ENCODE measurements at regions not wholly inside any gene's neighbourhood (a gene's known extent, or its start where the extent isn't known, plus 50 kb on each side); places are given as distances from the start of the nearest gene placed in this dataset.

GRCh38 chr2:67616749-67617148 lies 219.6 kb downstream of the ETAA1 start (continued):
- no peak for TF ChIP-seq NFXL1 (IDR thresholded peaks at IDR 0.05; ENCODE audit: borderline replicate concordance)
- TF ChIP-seq DPF2 (IDR thresholded peaks at IDR 0.05): no peak; the same call in 1 of the 2 replicates
- TF ChIP-seq IKZF1 (conservative IDR thresholded peaks at IDR 0.05): peak; percentile 48; the same call in 1 of the 2 replicates
- TF ChIP-seq YBX1 (IDR thresholded peaks at IDR 0.05): no peak
- TF ChIP-seq SREBF2 (IDR thresholded peaks at IDR 0.05; ENCODE audit: low read length): no peak
- TF ChIP-seq KAT2A (conservative IDR thresholded peaks at IDR 0.05; ENCODE audit: control insufficient read depth, low read depth, low read length): no peak
- TF ChIP-seq, protein P1, sequence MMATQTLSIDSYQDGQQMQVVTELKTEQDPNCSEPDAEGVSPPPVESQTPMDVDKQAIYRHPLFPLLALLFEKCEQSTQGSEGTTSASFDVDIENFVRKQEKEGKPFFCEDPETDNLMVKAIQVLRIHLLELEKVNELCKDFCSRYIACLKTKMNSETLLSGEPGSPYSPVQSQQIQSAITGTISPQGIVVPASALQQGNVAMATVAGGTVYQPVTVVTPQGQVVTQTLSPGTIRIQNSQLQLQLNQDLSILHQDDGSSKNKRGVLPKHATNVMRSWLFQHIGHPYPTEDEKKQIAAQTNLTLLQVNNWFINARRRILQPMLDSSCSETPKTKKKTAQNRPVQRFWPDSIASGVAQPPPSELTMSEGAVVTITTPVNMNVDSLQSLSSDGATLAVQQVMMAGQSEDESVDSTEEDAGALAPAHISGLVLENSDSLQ (IDR thresholded peaks at IDR 0.05): peak; percentile 47; the same call in 1 of the 2 replicates
- TF ChIP-seq USF1 (IDR thresholded peaks at IDR 0.05; ENCODE audit: borderline replicate concordance, extremely low read length, insufficient read depth, low read depth, low read length): no peak
- TF ChIP-seq SMARCA5 (IDR thresholded peaks at IDR 0.05): no peak
- no peak for TF ChIP-seq JUND (IDR thresholded peaks at IDR 0.05; ENCODE audit: low read depth, low read length)
- TF ChIP-seq CREM (IDR thresholded peaks at IDR 0.05; ENCODE audit: low read depth): 0 out of 2 replicates have a peak, but pooled peaks have one; percentile 19
- TF ChIP-seq CREB1 (IDR thresholded peaks at IDR 0.05; ENCODE audit: low read depth): 0 out of 2 replicates have a peak, but pooled peaks have one; percentile 12
- peak in 1 of 2 experiments; percentile 31; a peak in 1 of 4 replicates for TF ChIP-seq EP300 (IDR thresholded peaks at IDR 0.05; ENCODE audit: borderline replicate concordance in 1 of 2, control insufficient read depth in 1 of 2, low read depth in 2 of 2, low read length in 2 of 2)
- TF ChIP-seq, protein P2, sequence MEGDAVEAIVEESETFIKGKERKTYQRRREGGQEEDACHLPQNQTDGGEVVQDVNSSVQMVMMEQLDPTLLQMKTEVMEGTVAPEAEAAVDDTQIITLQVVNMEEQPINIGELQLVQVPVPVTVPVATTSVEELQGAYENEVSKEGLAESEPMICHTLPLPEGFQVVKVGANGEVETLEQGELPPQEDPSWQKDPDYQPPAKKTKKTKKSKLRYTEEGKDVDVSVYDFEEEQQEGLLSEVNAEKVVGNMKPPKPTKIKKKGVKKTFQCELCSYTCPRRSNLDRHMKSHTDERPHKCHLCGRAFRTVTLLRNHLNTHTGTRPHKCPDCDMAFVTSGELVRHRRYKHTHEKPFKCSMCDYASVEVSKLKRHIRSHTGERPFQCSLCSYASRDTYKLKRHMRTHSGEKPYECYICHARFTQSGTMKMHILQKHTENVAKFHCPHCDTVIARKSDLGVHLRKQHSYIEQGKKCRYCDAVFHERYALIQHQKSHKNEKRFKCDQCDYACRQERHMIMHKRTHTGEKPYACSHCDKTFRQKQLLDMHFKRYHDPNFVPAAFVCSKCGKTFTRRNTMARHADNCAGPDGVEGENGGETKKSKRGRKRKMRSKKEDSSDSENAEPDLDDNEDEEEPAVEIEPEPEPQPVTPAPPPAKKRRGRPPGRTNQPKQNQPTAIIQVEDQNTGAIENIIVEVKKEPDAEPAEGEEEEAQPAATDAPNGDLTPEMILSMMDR (IDR thresholded peaks at IDR 0.05 in 2 of 3, conservative IDR thresholded peaks at IDR 0.05 in 1 of 3; ENCODE audit: control insufficient read depth in 2 of 3, extremely low read depth in 1 of 3, insufficient read depth in 1 of 3, low read depth in 3 of 3, low read length in 3 of 3): no peak
- no peak for TF ChIP-seq POLR2A (IDR thresholded peaks at IDR 0.05; ENCODE audit: low read depth, low read length)
- TF ChIP-seq GATAD2B (conservative IDR thresholded peaks at IDR 0.05; ENCODE audit: low read depth): no peak
- no peak for TF ChIP-seq NFIC (IDR thresholded peaks at IDR 0.05; ENCODE audit: low read depth, low read length)
- peak; percentile 60 for TF ChIP-seq ATF2 (IDR thresholded peaks at IDR 0.05; ENCODE audit: low read length)
- TF ChIP-seq MTA2 (IDR thresholded peaks at IDR 0.05; ENCODE audit: low read depth): 0 out of 2 replicates have a peak, but pooled peaks have one; percentile 29

Measured in GM12878 (cell line).